GM12892 (cell line): ENCODE measurements at regions not wholly inside any gene's neighbourhood (a gene's known extent, or its start where the extent isn't known, plus 50 kb on each side); places are given as distances from the start of the nearest gene placed in this dataset.

ENCODE experiments used
- POLR2A ChIP-seq: IDR thresholded peaks from 2 replicates; pipeline ENCODE4 v1.6.1; 2011; ENCODE audit warnings: low read depth, low read length, control low read depth
- POLR2AphosphoS5 ChIP-seq: IDR thresholded peaks from 2 replicates; pipeline ENCODE4 v1.6.1; 2011; ENCODE audit warnings: low read depth, low read length, control low read depth
- TAF1 ChIP-seq: IDR thresholded peaks from 2 replicates; pipeline ENCODE4 v1.6.1; 2011; ENCODE audit warnings: low read depth, mild to moderate bottlenecking, control low read depth, low read length, borderline replicate concordance

DNA sequence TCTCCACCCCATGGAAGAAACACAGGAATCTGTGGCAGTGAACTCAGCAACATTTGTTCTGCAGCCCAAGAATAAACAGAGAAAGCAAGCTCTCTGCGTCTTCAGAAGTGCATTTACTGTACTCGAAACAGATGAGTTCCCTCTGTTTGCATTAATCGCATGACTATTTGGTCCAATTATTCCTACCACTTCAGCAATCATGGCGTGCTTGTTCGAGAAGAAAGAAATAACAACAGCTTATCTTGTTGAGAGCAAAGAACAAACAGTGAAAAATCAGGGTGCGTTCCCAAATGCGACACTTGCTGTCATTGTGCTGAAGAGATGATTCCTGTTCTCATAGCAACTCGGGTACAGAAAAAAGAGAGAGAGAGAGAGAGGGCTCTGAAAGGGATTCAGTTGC is 445.3 kb upstream of the MAF start:
- TF ChIP-seq POLR2A, result no peak
- no peak for TF ChIP-seq POLR2AphosphoS5
- TF ChIP-seq TAF1, result no peak
